Natural killer cell treated with Interleukin-12 subunit alpha and Interleukin-12 subunit beta and Interleukin-15 and Interleukin-18, amount 100 ng/mL, for 72 hours (primary cell): ENCODE measurements at regions not wholly inside any gene's neighbourhood (a gene's known extent, or its start where the extent isn't known, plus 50 kb on each side); places are given as distances from the start of the nearest gene placed in this dataset.
A peak's percentile ranks its signal among the peaks of the same experiment; 100 is the strongest.
"Not testable (repeated sequence)": the region's sequence is repeated elsewhere in the genome, so short reads cannot be mapped to it uniquely, and the experiment has no call there.

Experiments
- ATAC-seq, 2 donors: fragments of 150-1000 bp; cut with Tn5 transposase in 1 of 2; sonication (Bioruptor Pico), chemical (Tn5 transposase) in 1 of 2; 2 replicates each; pipeline ENCODE4 v1.10.0; 2021
- DNase-seq: peaks from one replicate; pipeline ENCODE4 v3.0.0; 2022; ENCODE audit warnings: low spot score
- H3K27ac Mint-ChIP-seq, 2 donors: 1 replicate in 1 of 2; 2 replicates in 1 of 2; pipeline ENCODE4 v1.8.0; 2022; ENCODE audit warnings: mixed read lengths in 2 of 2, mild to moderate bottlenecking in 1 of 2, moderate library complexity in 1 of 2
- H3K27me3 Mint-ChIP-seq, 2 donors: 1 replicate in 1 of 2; 2 replicates in 1 of 2; pipeline ENCODE4 v1.8.0; 2022; ENCODE audit warnings: mixed read lengths in 2 of 2
- H3K36me3 Mint-ChIP-seq: one replicate; pipeline ENCODE4 v1.8.0; 2022; ENCODE audit warnings: mixed read lengths
- H3K4me1 Mint-ChIP-seq, 2 donors: 1 replicate in 1 of 2; 2 replicates in 1 of 2; pipeline ENCODE4 v1.8.0; 2022; ENCODE audit warnings: low read depth in 2 of 2, mixed read lengths in 2 of 2, mild to moderate bottlenecking in 1 of 2
- H3K4me3 Mint-ChIP-seq: one replicate; pipeline ENCODE4 v1.8.0; 2022; ENCODE audit warnings: mixed read lengths
- H3K9me3 Mint-ChIP-seq: 2 replicates; pipeline ENCODE4 v1.8.0; 2022; ENCODE audit warnings: mixed read lengths

GRCh38 chr6:170223718-170224693 lies 66.9 kb downstream of the DLL1 start:
- H3K27me3 Mint-ChIP-seq: peaks cover 14 to 22% of the 10 kb centered on the region in 2 donors
- no peaks in the 10 kb centered on the region for H3K36me3 Mint-ChIP-seq
- no peak overlapping the region for H3K4me3 Mint-ChIP-seq
- DNase-seq (no peak), ATAC-seq (peak in 1 of 2 donors; percentile 21)
- H3K9me3 Mint-ChIP-seq: no peaks in the 10 kb centered on the region
- H3K4me1 Mint-ChIP-seq: peaks cover 0 to 32% of the 10 kb centered on the region in 2 donors
- peak overlapping the region; percentile 18 to 61 for H3K27ac Mint-ChIP-seq

GRCh38 chr6:170222498-170223471 lies 68.1 kb downstream of the DLL1 start:
- peaks cover 0 to 32% of the 10 kb centered on the region in 2 donors for H3K4me1 Mint-ChIP-seq
- peaks cover 9 to 18% of the 10 kb centered on the region in 2 donors for H3K27me3 Mint-ChIP-seq
- DNase-seq (no peak), ATAC-seq (no peak)
- H3K36me3 Mint-ChIP-seq: no peaks in the 10 kb centered on the region
- H3K9me3 Mint-ChIP-seq: no peaks in the 10 kb centered on the region
- no peak overlapping the region for H3K4me3 Mint-ChIP-seq
- H3K27ac Mint-ChIP-seq: peak overlapping the region; percentile 15 to 61

- Mint-ChIP-seq H3K27ac (no peak overlapping the region), H3K27me3 (peaks cover 8 to 18% of the 10 kb centered on the region in 2 donors), H3K9me3 (no peaks in the 10 kb centered on the region), H3K36me3 (no peaks in the 10 kb centered on the region), H3K4me3 (no peak overlapping the region), H3K4me1 (peaks cover 0 to 32% of the 10 kb centered on the region in 2 donors)
- DNase-seq: no peak
- ATAC-seq: no peak
Measured at GRCh38 chr6:170221753-170222400, 69.0 kb downstream of the DLL1 start.

GRCh38 chr6:170221052-170221752 lies 69.7 kb downstream of the DLL1 start:
- H3K4me3 Mint-ChIP-seq: no peak overlapping the region
- peaks cover 5 to 16% of the 10 kb centered on the region in 2 donors for H3K27me3 Mint-ChIP-seq
- peaks cover 0 to 31% of the 10 kb centered on the region in 2 donors for H3K4me1 Mint-ChIP-seq
- ATAC-seq (no peak), DNase-seq (no peak)
- H3K9me3 Mint-ChIP-seq: no peaks in the 10 kb centered on the region
- no peak overlapping the region for H3K27ac Mint-ChIP-seq
- no peaks in the 10 kb centered on the region for H3K36me3 Mint-ChIP-seq

GRCh38 chr6:170213637-170214018 lies 77.2 kb downstream of the DLL1 start:
- H3K27ac Mint-ChIP-seq: peak overlapping the region; percentile 37 to 53
- peaks cover 10 to 25% of the 10 kb centered on the region in 2 donors for H3K27me3 Mint-ChIP-seq
- DNase-seq, H3K4me3 Mint-ChIP-seq, H3K36me3 Mint-ChIP-seq, H3K9me3 Mint-ChIP-seq, H3K4me1 Mint-ChIP-seq, ATAC-seq: not testable (repeated sequence)

- peaks cover 10 to 25% of the 10 kb centered on the region in 2 donors for H3K27me3 Mint-ChIP-seq
- DNase-seq (no peak), ATAC-seq (no peak)
- no peak overlapping the region for H3K4me3 Mint-ChIP-seq
- peak overlapping the region; percentile 37 to 53 for H3K27ac Mint-ChIP-seq
- H3K36me3 Mint-ChIP-seq: no peaks in the 10 kb centered on the region
- H3K4me1 Mint-ChIP-seq: peaks cover 0 to 5% of the 10 kb centered on the region in 2 donors
- H3K9me3 Mint-ChIP-seq: no peaks in the 10 kb centered on the region
Measured at GRCh38 chr6:170212956-170213636, 77.8 kb downstream of the DLL1 start.

GRCh38 chr6:170212051-170212756 lies 78.7 kb downstream of the DLL1 start:
- no peak overlapping the region for H3K4me3 Mint-ChIP-seq
- DNase-seq: no peak
- no peaks in the 10 kb centered on the region for H3K36me3 Mint-ChIP-seq
- H3K27me3 Mint-ChIP-seq: peaks cover 10 to 25% of the 10 kb centered on the region in 2 donors
- no peaks in the 10 kb centered on the region for H3K9me3 Mint-ChIP-seq
- peak overlapping the region in 1 of 2 donors; percentile 53 for H3K27ac Mint-ChIP-seq
- peaks cover 0 to 5% of the 10 kb centered on the region in 2 donors for H3K4me1 Mint-ChIP-seq
- ATAC-seq: no peak

- no peaks in the 10 kb centered on the region for H3K36me3 Mint-ChIP-seq
Measured at GRCh38 chr6:170211404-170212025, 79.4 kb downstream of the DLL1 start.

GRCh38 chr6:170210651-170211403 lies 80.1 kb downstream of the DLL1 start:
- Mint-ChIP-seq H3K9me3 (no peaks in the 10 kb centered on the region), H3K4me3 (no peak overlapping the region), H3K36me3 (no peaks in the 10 kb centered on the region), H3K27me3 (peaks cover 10 to 25% of the 10 kb centered on the region in 2 donors), H3K4me1 (peaks cover 4 to 10% of the 10 kb centered on the region in 2 donors), H3K27ac (no peak overlapping the region)
- ATAC-seq: no peak
- no peak for DNase-seq

More at GRCh38 chr6:170211404-170212025, 79.4 kb downstream of the DLL1 start:
- ATAC-seq: no peak
- Mint-ChIP-seq H3K9me3 (no peaks in the 10 kb centered on the region), H3K4me1 (peaks cover 0 to 5% of the 10 kb centered on the region in 2 donors), H3K27ac (no peak overlapping the region), H3K4me3 (no peak overlapping the region), H3K27me3 (peaks cover 10 to 25% of the 10 kb centered on the region in 2 donors)
- DNase-seq: no peak

GRCh38 chr6:170210026-170210390 lies 80.9 kb downstream of the DLL1 start:
- H3K4me1 Mint-ChIP-seq: peaks cover 4 to 10% of the 10 kb centered on the region in 2 donors
- no peak for ATAC-seq
- no peak overlapping the region for H3K27ac Mint-ChIP-seq
- H3K9me3 Mint-ChIP-seq: no peaks in the 10 kb centered on the region
- DNase-seq: no peak
- peaks cover 10 to 25% of the 10 kb centered on the region in 2 donors for H3K27me3 Mint-ChIP-seq
- H3K36me3 Mint-ChIP-seq: no peaks in the 10 kb centered on the region
- H3K4me3 Mint-ChIP-seq: no peak overlapping the region
